ENCODE measurements at regions not wholly inside any gene's neighbourhood (a gene's known extent, or its start where the extent isn't known, plus 50 kb on each side); places are given as distances from the start of the nearest gene placed in this dataset.

DNA sequence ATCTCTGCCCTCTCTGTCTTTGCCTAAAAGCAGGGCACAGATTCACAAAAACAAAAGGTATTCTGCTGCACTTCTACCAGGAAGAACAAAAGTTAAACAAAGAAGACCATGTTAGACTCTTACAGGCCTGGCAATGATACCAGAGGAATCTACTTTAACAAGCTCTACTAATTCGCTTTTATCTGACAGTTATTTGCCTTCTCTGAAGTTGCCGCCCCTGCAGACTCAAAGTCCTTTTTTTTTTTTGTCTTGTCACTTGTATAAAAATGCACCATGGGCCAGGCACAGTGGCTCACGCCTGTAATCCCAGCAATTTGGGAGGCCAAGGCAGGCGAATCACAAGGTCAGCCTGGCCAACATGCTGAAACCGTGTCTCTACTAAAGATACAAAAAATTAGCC, 176.5 kb upstream of the UBL3 start:
- no peak for DNase-seq

DNA sequence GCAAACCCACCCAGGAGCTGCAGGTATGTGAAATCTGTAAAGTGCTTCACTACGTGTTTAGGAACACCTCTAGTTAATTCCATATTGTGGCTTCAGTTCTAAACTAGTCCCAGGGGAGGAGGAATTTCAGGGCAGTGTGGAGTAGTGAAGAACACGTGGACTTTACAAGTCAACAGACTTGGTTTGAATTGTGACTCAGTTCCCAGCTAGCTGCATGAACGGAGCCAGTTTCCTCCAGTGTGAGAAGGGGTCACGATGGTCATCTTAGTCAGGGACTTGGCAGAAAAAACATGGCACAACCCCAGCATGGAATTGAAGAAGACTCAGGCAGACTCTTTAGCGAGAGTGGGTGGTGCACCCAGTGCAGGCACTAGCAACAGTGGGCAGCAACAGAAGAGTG, 175.7 kb upstream of the UBL3 start:
- no peak for DNase-seq

DNA sequence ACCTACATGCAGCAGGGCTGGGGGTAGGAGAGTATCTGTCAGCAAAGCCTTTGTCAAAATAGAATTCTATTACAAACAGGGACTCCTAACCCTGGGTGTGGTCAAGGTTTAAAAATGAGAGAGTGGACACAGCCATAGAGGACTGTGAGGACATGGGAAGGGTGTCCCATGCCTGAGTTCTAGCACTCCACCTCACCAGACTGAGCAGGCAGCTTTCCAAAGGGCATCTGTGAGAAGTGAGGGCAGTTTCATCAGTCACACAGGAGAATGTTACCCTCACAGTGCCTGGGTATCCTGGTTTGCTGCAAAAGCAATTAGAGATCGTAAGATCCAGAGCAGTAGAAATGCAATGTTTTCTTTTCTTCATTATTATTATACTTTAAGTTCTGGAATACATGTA, 174.9 kb upstream of the UBL3 start:
- DNase-seq = no peak

GRCh38 chr13:30024125-30024865, 173.9 kb upstream of the UBL3 start:
- DNase-seq = no peak

DNA sequence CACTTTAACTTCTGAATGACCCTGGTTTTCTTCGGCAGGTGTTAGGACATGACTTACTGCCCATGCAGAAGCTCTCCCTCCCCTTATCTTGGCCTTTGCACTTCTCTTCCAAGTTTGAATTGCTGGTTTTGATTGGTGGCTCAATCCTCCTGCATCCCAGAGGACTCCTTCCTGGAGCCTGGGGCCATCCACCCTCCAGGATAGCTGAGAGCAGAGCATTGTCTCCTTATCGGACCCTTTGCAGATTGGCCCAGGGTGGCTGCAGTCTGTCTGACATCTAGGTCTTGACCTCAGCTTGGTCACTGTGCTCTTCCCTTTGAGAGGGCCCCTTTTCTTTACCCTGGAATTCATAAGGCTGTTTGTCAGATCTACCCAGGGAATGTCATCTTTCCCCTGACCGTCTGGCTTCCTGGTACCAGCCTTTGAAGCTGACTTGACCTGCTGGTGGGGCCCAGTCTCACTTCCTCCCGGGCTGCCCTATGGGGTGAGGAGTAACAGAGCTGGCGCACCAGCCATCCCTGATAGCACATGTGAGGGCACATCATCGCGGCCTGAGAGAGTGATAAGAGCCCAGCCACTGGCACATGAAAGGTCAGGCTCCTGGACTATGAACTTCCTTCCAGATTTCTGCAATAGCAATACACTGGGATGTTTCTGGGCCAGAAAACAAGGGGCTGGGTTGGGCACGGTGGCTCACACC, 172.9 kb upstream of the UBL3 start:
- no peak for DNase-seq

- no peak for DNase-seq
Observed at GRCh38 chr13:30022796-30023195, 172.4 kb upstream of the UBL3 start.

GRCh38 chr13:30022256-30022655, 171.8 kb upstream of the UBL3 start:
- DNase-seq = no peak

DNA sequence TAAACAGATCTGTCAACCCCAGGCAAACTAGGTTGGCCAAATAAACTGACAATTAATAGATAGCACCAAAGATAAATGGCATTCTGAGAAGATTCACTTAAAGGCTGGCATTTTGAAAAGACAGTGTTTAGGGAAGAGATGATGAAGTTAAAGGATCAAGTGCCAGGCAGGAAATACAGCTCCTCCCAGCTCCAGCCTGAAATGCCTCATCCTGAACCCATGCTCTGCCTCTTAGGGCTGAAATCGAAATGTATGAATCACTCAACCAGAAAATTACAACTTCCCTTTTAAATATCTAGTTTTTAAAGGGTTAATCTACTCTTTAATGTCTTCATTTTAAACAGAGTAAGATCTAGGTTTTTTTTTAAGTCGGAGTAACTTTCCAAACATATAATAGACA, 171.2 kb upstream of the UBL3 start:
- DNase-seq = no peak

DNA sequence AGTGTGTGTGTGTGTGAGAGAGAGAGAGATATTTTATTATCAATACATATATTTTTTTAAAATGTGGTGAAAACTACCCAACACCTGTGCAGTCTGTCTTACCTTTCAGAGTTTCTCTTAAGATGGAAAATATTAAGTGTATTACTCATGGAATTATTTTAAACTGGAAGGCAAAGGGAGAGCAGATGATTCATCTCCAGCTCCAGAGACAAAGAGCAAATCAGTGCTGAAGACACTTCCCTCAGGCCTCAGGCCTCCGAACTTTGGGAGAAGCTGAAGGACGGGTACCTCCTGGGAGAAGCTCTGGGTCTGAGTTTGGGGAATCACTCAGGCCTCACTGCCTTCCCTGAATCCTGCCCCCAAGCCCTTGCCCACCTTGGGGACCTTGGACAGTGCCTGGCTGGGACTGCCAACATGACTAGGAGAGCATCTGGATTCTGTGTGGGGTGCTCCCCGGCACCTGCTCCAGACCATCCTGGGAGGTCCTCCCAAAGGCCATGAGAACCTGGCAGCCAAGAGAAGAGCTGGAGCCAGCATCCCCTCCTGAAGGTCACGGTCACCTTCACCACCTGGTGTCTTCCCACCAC, 170.4 kb upstream of the UBL3 start:
- DNase-seq = no peak

GRCh38 chr13:30019648-30020626, 169.5 kb upstream of the UBL3 start:
- DNase-seq = no peak

GRCh38 chr13:30017880-30018279, 167.5 kb upstream of the UBL3 start:
- DNase-seq = no peak

GRCh38 chr13:30016398-30016797, 166.0 kb upstream of the UBL3 start:
- DNase-seq = no peak

- DNase-seq = no peak
Observed at GRCh38 chr13:30009411-30009810, 159.0 kb upstream of the UBL3 start.

DNA sequence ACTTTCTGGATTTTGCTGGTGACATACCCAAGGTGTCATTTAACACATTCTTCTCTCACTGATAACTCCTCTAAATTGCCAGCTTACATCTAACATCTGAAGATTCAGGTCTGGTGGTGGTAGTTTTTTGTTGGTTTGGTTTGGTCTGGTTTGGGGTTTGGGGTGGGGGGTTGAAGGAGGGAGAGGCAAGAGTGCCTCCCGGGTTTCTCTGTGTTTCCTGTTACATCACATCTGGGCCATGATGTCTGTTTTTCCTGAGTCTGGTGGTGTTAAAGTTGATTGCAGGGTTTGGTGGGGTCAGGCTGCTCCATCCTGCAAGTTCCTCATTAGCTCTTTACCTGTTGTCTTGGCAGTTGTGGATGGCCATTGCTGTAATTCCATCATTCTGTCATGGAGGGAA, 155.8 kb upstream of the UBL3 start:
- no peak for DNase-seq

- DNase-seq = no peak
Observed at GRCh38 chr13:30004204-30004603, 153.8 kb upstream of the UBL3 start.

- DNase-seq = no peak
Observed at GRCh38 chr13:30002577-30002976, 152.2 kb upstream of the UBL3 start.

DNA sequence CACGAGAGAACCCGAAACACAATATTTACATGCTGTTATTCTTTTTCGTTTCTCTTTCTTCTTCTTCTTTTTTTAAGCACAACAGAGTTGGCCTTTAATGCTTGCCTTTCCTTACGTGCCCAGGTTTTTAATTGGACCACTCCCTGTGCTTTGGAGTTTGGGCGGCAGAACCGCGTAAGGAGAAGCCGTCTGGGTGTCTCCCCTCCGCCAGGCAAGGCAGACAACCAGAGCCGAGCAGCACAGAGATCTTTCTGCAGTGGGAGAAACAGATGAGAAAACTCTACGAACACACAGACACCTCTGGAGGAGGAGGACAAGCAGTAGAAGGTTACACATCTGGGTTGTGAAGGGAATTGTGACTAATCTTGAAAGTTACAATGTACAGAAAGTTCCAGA, 150.0 kb upstream of the UBL3 start:
- no peak for DNase-seq

DNA sequence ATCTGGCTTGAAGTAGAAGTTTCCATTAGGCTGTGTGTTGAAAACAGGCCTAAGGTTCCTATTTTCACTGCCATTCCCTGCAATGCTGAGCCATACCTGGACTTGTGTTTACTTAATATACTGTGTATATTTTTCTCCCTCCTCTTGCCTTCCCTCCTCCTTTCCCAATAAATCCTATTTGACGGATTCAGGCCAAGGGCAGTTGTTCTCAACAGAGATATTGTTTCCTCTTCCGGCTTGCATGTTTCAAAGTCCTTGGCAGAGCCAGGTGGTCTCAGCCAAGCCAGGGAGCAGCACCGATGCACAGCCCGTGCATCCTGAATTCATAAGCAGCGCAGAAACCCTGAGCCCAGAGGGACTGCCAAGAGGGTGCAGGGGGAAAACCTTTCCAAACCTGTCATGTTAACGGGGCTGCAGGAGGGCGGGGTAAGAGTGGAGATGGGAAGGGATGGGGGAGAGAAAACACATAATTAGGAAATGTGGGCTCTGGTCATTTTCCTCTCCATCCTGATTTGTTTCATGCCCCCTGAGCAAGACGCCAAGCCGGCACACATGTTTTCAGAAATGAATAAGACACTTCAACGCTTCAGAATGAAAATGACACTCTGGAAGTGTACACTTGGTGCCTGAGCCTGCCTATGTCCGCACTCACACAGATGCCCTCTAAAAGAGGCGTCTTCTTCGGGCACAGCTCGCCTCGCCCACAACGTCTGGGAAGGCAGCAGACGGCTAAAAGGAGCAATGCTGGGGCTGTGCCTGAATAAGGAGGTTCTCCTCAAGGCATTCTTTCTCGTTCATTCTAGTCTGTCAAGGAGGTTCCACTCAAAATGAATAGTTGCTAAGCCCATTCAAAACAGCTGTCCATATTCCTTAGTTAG, 149.3 kb upstream of the UBL3 start:
- no peak for DNase-seq

DNA sequence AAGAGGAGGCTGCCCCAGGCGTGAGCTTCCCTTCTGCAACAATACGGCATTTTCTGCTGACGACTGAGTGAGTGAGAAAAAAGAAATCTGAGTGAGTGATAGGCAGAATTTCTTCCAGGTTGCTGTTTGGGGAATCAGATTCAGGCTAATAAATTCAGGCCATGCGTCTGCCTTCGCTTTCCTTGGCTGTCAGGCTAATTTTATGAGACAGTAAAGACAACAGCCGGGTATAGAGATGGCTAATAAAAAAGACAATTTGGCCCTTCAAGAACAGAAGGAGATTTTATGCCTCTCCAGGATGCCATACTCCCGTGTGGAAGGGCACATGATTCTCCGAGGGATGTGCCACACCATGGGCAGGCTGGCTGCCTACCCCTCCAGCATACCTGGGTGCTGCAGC, 145.9 kb upstream of the UBL3 start:
- DNase-seq = no peak

DNA sequence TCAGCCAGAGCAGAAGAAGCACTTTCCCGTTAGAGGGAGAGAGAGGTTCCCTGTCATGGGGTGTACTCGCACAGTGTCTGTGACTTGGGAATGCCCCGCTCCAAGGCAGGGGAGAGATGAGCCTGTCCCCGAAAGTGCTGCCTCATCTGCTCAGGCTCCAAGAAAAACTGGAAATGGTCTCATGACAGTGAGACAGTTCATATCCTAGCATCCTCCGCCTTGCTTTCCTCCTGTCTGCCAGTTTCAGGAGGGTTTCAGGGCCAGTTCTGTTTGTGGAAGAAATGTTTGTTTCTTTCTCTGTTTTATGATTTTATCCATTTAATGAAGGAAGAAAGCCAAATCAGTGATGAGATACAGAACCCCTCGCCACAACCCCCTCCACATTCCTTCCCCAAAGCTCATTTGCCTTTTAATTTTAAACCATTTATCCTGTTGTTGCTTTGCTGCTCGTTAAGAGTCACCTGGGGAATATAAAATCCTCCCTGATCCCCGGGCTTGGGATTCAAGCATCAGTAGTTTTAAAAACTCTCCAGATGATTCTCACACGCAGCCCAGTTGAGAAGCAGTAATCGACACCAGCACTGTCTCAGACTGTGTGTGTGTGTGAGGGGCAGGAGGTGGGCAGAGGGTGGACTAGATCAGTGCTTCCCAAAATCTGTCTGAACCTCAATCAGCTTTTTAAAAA, 144.6 kb upstream of the UBL3 start:
- DNase-seq = no peak

GRCh38 chr13:29993716-29994488, 143.5 kb upstream of the UBL3 start:
- no peak for DNase-seq
